ENCODE measurements at regions not wholly inside any gene's neighbourhood (a gene's known extent, or its start where the extent isn't known, plus 50 kb on each side); places are given as distances from the start of the nearest gene placed in this dataset.
"Not testable (repeated sequence)": the region's sequence is repeated elsewhere in the genome, so short reads cannot be mapped to it uniquely, and the experiment has no call there.

- CTCF ChIA-PET = interaction anchor here (0.6 to 0.7 kb wide), 2 partner anchors 28 to 143 kb away, joined by 3 read pairs; no protein-coding TSS in a partner anchor
- intact Hi-C loops (cut with micrococcal nuclease) = no loop called here
Measured at GRCh38 chr12:22115711-22116110, 69.7 kb downstream of the CMAS start.

GRCh38 chr12:22116376-22116775 lies 70.4 kb downstream of the CMAS start:
- Mint-ChIP-seq H3K4me3 (no peak overlapping the region), H3K36me3 (no peaks in the 10 kb centered on the region), H3K4me1 (ENCODE audit: low read depth) (no peaks in the 10 kb centered on the region), H3K9me3 (no peaks in the 10 kb centered on the region), H3K27ac (no peak overlapping the region), H3K27me3 (no peaks in the 10 kb centered on the region)
- POLR2A ChIA-PET = no interaction called here
- no peak for DNase-seq
- CTCF ChIA-PET = no interaction called here
- intact Hi-C loops (cut with micrococcal nuclease) = no loop called here

More at GRCh38 chr12:22115711-22116110, 69.7 kb downstream of the CMAS start:
- Mint-ChIP-seq H3K4me3 (no peak overlapping the region), H3K9me3 (no peaks in the 10 kb centered on the region), H3K27me3 (no peaks in the 10 kb centered on the region), H3K4me1 (ENCODE audit: low read depth) (no peaks in the 10 kb centered on the region), H3K27ac (no peak overlapping the region), H3K36me3 (no peaks in the 10 kb centered on the region)
- DNase-seq = no peak
- POLR2A ChIA-PET = interaction anchor here (1.4 kb wide), 1 partner anchor 294 kb away, joined by 3 read pairs; no protein-coding TSS in a partner anchor

- Mint-ChIP-seq H3K36me3 (no peaks in the 10 kb centered on the region), H3K9me3 (no peaks in the 10 kb centered on the region), H3K4me3 (no peak overlapping the region), H3K27ac (no peak overlapping the region), H3K27me3 (no peaks in the 10 kb centered on the region), H3K4me1 (ENCODE audit: low read depth) (no peaks in the 10 kb centered on the region)
- CTCF ChIA-PET = interaction anchor here (1.4 kb wide), 1 partner anchor 17 kb away, joined by 5 read pairs; no protein-coding TSS in a partner anchor
- POLR2A ChIA-PET = no interaction called here
- DNase-seq = no peak
- intact Hi-C loops (cut with micrococcal nuclease) = no loop called here
Measured at GRCh38 chr12:22117563-22118237, 71.7 kb downstream of the CMAS start.

- intact Hi-C loops (cut with micrococcal nuclease) = no loop called here
- ChIA-PET CTCF (interaction anchor here (0.6 to 1.4 kb wide), 2 partner anchors 17 to 35 kb away, joined by 3 to 5 read pairs; no protein-coding TSS in a partner anchor), POLR2A (no interaction called here)
- no peak for DNase-seq
- no peak overlapping the region for H3K27ac Mint-ChIP-seq
- no peaks in the 10 kb centered on the region for H3K27me3 Mint-ChIP-seq
- H3K4me1 Mint-ChIP-seq (ENCODE audit: low read depth) = no peaks in the 10 kb centered on the region
- H3K4me3 Mint-ChIP-seq = no peak overlapping the region
- no peaks in the 10 kb centered on the region for H3K9me3 Mint-ChIP-seq
- no peaks in the 10 kb centered on the region for H3K36me3 Mint-ChIP-seq
Measured at GRCh38 chr12:22118238-22118790, 72.3 kb downstream of the CMAS start.

GRCh38 chr12:22121224-22121623 lies 75.2 kb downstream of the CMAS start:
- Mint-ChIP-seq H3K27me3 (no peaks in the 10 kb centered on the region), H3K4me3 (no peak overlapping the region), H3K36me3 (peaks cover 2% of the 10 kb centered on the region), H3K9me3 (peaks cover 10% of the 10 kb centered on the region), H3K27ac (no peak overlapping the region), H3K4me1 (ENCODE audit: low read depth) (peaks cover 4% of the 10 kb centered on the region)
- intact Hi-C loops (cut with micrococcal nuclease) = loop anchor here (1.0 kb wide), 1 partner anchor 214 kb away; no protein-coding TSS in a partner anchor
- ChIA-PET CTCF (interaction anchor here (1.0 to 1.8 kb wide), 6 partner anchors 193 to 341 kb away, joined by 3 to 10 read pairs (median 4); no protein-coding TSS in a partner anchor), POLR2A (no interaction called here)
- DNase-seq = peak; percentile 62

GRCh38 chr12:22122359-22122758 lies 76.3 kb downstream of the CMAS start:
- CTCF ChIA-PET = interaction anchor here (0.6 to 1.8 kb wide), 5 partner anchors 20 to 277 kb away, joined by 3 to 6 read pairs (median 4); no protein-coding TSS in a partner anchor
- POLR2A ChIA-PET = interaction anchor here (1.2 kb wide), 1 partner anchor 211 kb away, joined by 3 read pairs; no protein-coding TSS in a partner anchor
- Mint-ChIP-seq H3K4me3 (no peak overlapping the region), H3K36me3 (peaks cover 8% of the 10 kb centered on the region), H3K27ac (no peak overlapping the region), H3K4me1 (ENCODE audit: low read depth) (peaks cover 8% of the 10 kb centered on the region), H3K27me3 (no peaks in the 10 kb centered on the region), H3K9me3 (peaks cover 17% of the 10 kb centered on the region)
- intact Hi-C loops (cut with micrococcal nuclease) = no loop called here
- DNase-seq = no peak

- no peak overlapping the region for H3K4me3 Mint-ChIP-seq
- H3K4me1 Mint-ChIP-seq (ENCODE audit: low read depth) = peaks cover 8% of the 10 kb centered on the region
- no peaks in the 10 kb centered on the region for H3K27me3 Mint-ChIP-seq
- CTCF ChIA-PET = interaction anchor here (0.8 kb wide), 1 partner anchor 210 kb away, joined by 4 read pairs; no protein-coding TSS in a partner anchor
- DNase-seq = no peak
- POLR2A ChIA-PET = no interaction called here
- H3K36me3 Mint-ChIP-seq = peaks cover 12% of the 10 kb centered on the region
- intact Hi-C loops (cut with micrococcal nuclease) = no loop called here
- H3K9me3 Mint-ChIP-seq = peaks cover 21% of the 10 kb centered on the region
- no peak overlapping the region for H3K27ac Mint-ChIP-seq
Measured at GRCh38 chr12:22124987-22125386, 79.0 kb downstream of the CMAS start.

GRCh38 chr12:22126101-22126500 lies 80.1 kb downstream of the CMAS start:
- POLR2A ChIA-PET; DNase-seq; H3K4me1 Mint-ChIP-seq (ENCODE audit: low read depth); H3K27me3 Mint-ChIP-seq; H3K27ac Mint-ChIP-seq; H3K4me3 Mint-ChIP-seq; CTCF ChIA-PET: not testable (repeated sequence)
- Mint-ChIP-seq H3K36me3 (peaks cover 12% of the 10 kb centered on the region), H3K9me3 (peaks cover 21% of the 10 kb centered on the region)
- intact Hi-C loops (cut with micrococcal nuclease) = loop anchor here (2.0 kb wide), 1 partner anchor 21 kb away; no protein-coding TSS in a partner anchor

GRCh38 chr12:22126758-22127157 lies 80.7 kb downstream of the CMAS start:
- H3K4me3 Mint-ChIP-seq = no peak overlapping the region
- peaks cover 21% of the 10 kb centered on the region for H3K9me3 Mint-ChIP-seq
- no peak overlapping the region for H3K27ac Mint-ChIP-seq
- intact Hi-C loops (cut with micrococcal nuclease) = loop anchor here (2.0 kb wide), 1 partner anchor 22 kb away; no protein-coding TSS in a partner anchor
- POLR2A ChIA-PET = no interaction called here
- H3K27me3 Mint-ChIP-seq = no peaks in the 10 kb centered on the region
- peaks cover 12% of the 10 kb centered on the region for H3K36me3 Mint-ChIP-seq
- peaks cover 8% of the 10 kb centered on the region for H3K4me1 Mint-ChIP-seq (ENCODE audit: low read depth)
- CTCF ChIA-PET = no interaction called here
- no peak for DNase-seq

GRCh38 chr12:22130671-22131070 lies 84.7 kb downstream of the CMAS start:
- intact Hi-C loops (cut with micrococcal nuclease) = no loop called here
- Mint-ChIP-seq H3K9me3 (peaks cover 14% of the 10 kb centered on the region), H3K4me1 (ENCODE audit: low read depth) (peaks cover 8% of the 10 kb centered on the region), H3K27me3 (no peaks in the 10 kb centered on the region), H3K4me3 (no peak overlapping the region), H3K27ac (no peak overlapping the region), H3K36me3 (peaks cover 12% of the 10 kb centered on the region)
- no peak for DNase-seq
- ChIA-PET POLR2A (interaction anchor here (0.6 kb wide), 1 partner anchor 72 kb away, joined by 3 read pairs; no protein-coding TSS in a partner anchor), CTCF (interaction anchor here (0.6 to 1.1 kb wide), 2 partner anchors 205 to 433 kb away, joined by 3 to 7 read pairs; no protein-coding TSS in a partner anchor)

GRCh38 chr12:22136604-22137117 lies 90.6 kb downstream of the CMAS start:
- H3K27me3 Mint-ChIP-seq; DNase-seq; H3K4me3 Mint-ChIP-seq; CTCF ChIA-PET; H3K27ac Mint-ChIP-seq; H3K4me1 Mint-ChIP-seq (ENCODE audit: low read depth); H3K9me3 Mint-ChIP-seq; intact Hi-C loops (cut with micrococcal nuclease); POLR2A ChIA-PET; H3K36me3 Mint-ChIP-seq: not testable (repeated sequence)
